NCI-H2107 (cell line): ENCODE measurements at regions not wholly inside any gene's neighbourhood (a gene's known extent, or its start where the extent isn't known, plus 50 kb on each side); places are given as distances from the start of the nearest gene placed in this dataset.
"Not testable (repeated sequence)": the region's sequence is repeated elsewhere in the genome, so short reads cannot be mapped to it uniquely, and the experiment has no call there.

Experiments used
- DNase-seq: peaks from one replicate; lab custom pipeline; 2025; lab: John Stamatoyannopoulos, UW

DNA sequence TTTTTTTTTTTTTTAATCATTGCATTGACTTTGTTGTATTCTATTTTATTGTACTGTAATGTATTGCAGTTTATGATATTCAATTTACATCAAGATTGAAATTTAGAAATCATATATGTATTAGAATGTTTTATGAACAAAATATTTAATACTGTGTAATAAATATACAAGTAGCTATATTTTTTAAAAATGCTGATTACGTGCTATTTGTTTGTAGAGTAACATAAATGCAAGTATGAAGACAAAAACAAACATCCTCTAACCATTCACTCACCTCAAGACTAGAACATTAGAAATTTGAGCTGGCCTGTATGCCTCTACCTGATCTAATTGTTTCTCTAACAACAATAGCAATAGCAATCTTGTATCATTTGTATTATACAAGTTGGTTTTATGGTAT is 290.3 kb downstream of the GATA3 start:
- DNase-seq, result no peak

DNA sequence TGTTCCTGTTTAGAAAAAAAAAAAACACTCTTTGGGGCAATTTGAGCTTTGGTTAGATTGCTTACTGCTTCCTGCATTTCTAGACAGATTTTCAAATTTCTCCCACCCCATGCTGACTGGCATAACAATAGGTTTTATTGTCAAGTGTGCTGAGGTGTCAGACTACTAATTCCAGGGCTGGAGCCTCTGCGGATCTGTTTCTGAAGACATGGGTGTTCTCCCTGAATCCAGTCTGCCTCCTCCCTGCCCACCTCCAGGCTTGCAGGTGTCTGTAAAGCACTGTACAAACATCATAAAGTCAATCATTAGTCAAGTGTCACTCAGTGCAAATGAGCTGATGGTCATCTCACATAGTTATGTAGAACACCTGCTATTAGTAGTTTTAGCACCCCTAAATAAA is 292.4 kb downstream of the GATA3 start:
- no peak for DNase-seq

- DNase-seq, result not testable (repeated sequence)
Measured at GRCh38 chr10:8347614-8348013, 293.1 kb downstream of the GATA3 start.

GRCh38 chr10:8349610-8350249 is 295.2 kb downstream of the GATA3 start:
- DNase-seq, result no peak

DNA sequence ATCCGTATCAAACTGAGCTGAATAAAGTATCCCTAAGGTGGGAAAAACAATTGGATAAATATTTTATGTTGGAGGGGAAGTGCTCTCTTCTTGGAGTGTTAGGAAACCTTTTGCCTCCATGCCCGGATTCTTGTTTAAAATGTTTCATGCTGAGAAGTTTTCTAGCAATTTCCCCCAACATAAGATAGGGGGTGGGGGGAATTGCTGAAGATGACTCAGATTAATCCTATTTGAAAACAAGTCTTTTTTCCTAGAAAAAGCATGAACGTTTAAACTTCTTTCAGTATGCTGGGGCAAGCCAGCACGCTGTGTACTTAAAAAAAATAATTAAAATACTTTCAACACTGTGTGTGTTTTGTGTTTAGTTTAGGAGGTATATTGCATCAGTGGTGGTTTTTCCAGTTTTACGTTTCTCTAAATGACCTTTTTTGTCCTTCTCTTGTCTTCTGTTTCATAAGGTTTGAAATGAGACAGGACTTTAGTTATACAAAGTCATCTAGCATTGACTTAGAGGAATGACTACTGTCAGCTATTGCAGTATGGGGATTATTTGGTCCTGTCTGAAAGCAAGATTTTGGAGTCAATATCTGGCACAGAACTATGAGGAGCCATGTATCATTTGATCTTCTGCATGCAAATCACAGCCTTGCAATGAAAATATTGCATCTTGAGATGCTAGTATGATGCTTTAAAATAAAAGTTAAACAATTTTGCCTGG is 295.9 kb downstream of the GATA3 start:
- DNase-seq, result no peak

GRCh38 chr10:8352171-8353075 is 297.9 kb downstream of the GATA3 start:
- DNase-seq, result no peak

DNA sequence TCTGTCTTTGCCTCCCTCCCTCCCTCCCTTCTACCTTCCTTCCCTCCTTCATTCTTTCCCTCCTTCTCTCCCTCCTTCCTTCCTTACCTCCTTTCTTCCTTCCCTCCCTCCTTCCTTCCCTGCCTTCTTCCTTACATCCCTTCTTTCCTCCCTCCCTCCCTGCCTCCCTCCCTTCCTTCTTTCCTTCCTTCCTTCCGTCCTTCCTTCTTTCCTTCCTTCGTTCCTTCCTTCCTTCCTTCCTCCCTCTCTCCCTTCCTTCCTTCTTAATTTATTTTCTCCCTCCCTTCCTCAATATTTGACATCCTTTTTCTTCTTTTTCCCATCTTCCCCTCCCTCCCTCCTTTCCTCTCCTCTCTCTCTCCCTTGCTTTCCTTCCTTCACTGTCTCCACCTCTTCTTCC is 301.8 kb downstream of the GATA3 start:
- no peak for DNase-seq

DNA sequence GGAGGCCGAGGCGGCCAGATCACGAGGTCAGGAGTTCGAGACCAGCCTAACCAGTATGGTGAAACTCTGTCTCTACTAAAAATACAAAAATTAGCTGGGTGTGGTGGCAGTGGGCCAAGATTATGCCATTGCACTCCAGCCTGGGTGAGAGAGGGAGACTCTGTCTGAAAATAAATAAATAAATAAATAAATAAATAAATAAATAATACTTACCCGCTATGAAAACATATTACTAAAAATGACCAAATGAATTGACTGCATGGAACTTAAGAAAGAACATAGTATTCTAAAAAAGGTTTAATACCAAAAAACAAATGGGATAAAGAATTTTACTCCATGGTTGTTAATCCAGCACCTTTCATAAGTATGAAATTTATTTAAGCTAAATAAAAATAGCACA is 305.0 kb downstream of the GATA3 start:
- DNase-seq, result no peak

DNA sequence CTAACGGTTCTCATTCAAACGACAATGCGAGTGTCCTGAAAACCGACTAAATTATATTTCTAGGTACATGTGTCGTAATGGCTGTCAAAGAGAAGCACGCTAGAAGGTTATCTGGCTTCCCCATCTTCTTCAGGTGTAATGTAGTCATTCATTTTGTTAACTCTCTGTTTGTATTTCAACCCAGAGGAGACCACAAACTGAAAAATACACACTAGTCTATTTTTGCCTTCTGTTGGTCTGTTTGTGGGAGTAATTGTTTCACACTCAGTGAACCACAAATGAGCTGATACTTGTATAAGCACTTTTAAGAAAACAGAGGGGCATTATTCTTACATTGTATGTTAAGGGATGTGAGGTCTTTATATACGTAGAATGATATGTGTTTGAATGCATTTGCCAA is 305.9 kb downstream of the GATA3 start:
- no peak for DNase-seq

GRCh38 chr10:8360814-8361509 is 306.5 kb downstream of the GATA3 start:
- DNase-seq, result no peak

DNA sequence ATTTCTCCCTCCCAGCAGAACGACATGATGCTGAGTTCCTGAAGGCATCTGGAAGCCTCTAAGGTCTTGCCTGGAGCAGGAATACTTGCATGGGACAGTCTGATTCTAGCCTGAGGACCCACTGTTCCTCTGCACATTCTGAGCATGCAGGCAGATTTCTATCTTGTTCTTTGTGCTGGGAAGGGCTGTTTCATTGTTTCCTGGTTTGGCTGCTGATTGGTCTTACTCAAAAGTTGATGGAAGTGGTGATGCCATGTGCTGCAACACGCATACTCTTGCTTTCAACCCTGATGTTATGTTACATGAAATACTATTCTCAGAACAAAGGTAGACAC is 307.0 kb downstream of the GATA3 start:
- DNase-seq, result no peak

DNA sequence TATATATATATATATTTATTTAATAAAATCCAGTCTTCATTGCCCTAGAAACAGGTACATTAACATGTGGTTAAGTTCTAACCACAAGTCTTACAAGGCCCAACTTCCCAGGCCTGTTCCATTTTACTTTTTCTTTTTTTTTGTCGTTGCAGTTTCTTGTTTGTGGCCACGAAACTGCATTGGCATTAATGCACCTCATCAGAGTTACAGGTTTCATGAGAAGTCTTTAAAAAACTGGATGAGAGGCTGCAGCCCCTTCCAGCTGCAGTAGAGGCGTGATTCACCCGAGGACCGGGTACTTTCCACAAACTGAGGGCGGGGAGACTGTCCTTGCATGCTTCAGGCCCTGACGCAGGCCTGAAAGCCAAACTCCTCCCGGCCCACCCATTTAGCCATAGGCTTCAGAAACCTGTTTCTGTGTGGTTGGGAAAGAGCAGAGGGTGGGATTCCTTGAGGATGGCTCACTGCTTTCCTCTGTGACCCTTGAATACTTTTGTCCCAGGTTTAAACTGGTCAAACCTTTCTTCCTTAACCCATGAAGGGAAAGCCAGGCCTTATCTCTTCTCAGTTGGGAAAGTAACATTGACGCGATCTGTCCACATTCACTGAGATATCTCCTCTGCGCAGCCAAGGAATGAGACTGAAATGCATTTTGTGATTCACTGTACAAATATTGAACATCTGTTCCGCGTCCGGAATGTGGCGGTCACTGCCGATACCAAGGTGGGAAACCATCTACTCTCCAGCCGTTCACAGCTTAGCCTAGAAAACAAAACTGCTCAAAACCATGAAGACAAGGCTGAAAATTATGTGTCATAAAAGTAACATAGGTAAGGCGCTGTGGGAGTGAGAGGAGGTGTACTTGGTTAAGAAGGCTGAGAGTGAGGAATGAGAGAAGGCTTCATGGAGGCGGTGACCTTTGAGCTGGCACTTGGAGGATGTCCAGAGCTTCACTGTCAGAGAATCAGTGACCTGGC is 311.7 kb downstream of the GATA3 start:
- DNase-seq, result no peak

GRCh38 chr10:8367672-8368411 is 313.4 kb downstream of the GATA3 start:
- not testable (repeated sequence) for DNase-seq

DNA sequence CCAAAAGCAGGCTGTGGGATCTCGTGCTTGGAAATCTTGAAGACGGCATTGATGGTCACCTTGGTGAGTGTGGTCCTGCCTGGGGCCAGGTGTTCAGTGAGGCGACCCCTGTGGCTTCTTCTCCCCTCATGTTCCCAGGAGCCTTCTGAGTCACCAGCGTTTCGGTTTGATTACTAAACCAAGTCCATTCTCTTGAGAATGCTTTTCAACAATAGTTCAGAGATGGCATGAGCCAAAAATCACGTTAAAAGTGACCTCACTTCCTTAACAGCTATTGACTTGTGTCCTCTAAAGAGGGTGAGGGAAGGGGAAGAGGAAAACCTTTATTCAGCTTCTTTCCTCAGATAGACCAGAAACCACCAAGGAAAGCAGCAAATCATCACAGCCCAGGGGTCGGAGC is 315.2 kb downstream of the GATA3 start:
- DNase-seq, result no peak

DNA sequence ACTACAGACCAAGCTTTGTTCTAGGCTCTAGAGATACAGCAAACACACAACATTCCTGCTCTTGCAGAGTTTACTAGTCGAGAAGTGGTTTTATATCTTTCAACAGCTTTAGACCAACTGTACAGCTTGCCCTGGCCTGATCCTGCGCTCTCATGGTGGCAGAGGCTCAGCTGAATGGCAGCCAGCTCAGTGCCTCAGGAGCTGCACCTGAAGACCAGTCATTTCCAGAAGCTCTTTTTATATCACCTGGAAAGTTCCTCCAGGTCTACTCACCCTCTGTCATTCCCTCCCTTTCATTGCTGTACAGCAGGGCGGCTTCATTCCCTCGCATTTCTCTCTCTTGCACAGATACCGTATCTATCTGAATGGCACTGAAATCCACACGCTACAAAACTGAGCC is 319.8 kb downstream of the GATA3 start:
- DNase-seq, result no peak

DNA sequence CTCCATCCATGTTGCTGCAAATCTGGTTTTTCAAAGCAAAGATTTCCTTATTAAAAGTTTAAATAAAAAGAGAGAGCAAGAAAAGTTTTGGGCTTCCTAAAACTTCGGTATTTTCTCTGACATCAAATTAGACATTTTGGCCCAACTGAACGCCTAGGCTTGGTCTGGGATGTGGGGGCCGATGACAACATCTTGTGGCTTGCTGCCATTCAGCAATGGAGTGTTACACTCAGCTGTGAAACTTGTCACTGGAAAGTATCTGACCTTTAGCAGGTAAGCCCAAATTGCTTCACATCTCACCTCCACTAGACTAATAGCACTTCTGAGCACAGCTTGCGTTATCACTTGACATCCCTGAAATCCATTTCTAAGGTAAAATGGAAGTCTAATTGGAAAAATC is 320.6 kb downstream of the GATA3 start:
- DNase-seq, result no peak

DNA sequence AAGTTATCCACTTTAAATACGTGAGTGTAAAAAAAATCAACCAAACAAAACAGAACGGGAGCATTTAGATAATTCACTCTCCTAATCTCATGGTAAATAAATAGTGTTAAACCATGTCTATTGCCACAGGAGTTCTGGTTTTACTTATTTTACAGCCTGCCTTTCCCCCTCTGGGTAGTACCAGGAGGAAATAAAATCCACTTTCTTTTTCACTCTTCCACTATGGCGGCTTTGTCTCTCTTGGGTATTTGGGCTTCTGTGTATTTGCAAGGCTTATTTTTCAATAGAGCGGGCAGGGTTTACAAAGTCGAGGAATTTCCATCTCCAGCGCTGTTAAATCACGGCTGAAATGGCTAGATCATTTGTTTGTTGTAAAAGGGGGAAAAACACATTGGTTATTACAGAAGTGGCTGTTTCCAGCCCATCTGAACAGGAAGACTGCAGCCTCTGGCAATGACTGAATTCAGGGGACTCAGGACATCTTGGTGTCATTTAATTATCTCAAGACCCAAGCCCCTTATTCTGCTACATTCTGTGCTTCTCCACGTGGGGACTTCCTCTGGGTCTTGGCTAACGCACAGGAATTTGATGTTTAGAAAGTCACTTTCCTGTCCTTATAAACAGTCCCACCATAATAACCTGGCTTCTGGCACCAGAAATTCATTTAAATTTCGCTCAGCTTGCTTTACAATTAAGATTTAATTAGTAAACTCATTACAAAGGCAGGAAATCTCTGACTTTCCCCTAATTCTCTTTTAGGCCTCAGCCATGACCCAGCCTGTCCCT is 323.9 kb downstream of the GATA3 start:
- no peak for DNase-seq

GRCh38 chr10:8379906-8380832 is 325.7 kb downstream of the GATA3 start:
- DNase-seq, result no peak
